H1 (cell line): ENCODE measurements at regions not wholly inside any gene's neighbourhood (a gene's known extent, or its start where the extent isn't known, plus 50 kb on each side); places are given as distances from the start of the nearest gene placed in this dataset.

Source experiments
- CHD1 ChIP-seq: IDR thresholded peaks from 2 replicates; pipeline ENCODE4 v1.6.1; 2012; ENCODE audit warnings: low read depth, low read length, improper control_type of control experiment
- CHD2 ChIP-seq: IDR thresholded peaks from 2 replicates; pipeline ENCODE4 v1.6.1; 2012; ENCODE audit warnings: low read length, improper control_type of control experiment
- EZH2 ChIP-seq: fragments of 200-600 bp; sonication (generic); IDR thresholded peaks from 2 replicates; pipeline ENCODE4 v1.7.1; 2012; ENCODE audit warnings: low read depth, mild to moderate bottlenecking, moderate library complexity, low read length, inconsistent platforms; ENCODE audit not compliant: severe bottlenecking
- GABPA ChIP-seq: IDR thresholded peaks from 2 replicates; pipeline ENCODE4 v1.6.1; 2011; ENCODE audit warnings: mild to moderate bottlenecking, low read length, moderate library complexity, borderline replicate concordance; ENCODE audit not compliant: insufficient read depth
- KDM4A ChIP-seq: IDR thresholded peaks from one replicate; pipeline ENCODE4 v1.7.1; 2012; ENCODE audit warnings: low read depth, mild to moderate bottlenecking, moderate library complexity, low read length, inconsistent platforms; ENCODE audit not compliant: severe bottlenecking
- MAFK ChIP-seq: IDR thresholded peaks from 2 replicates; pipeline ENCODE4 v1.6.1; 2012; ENCODE audit warnings: low read depth, mild to moderate bottlenecking, improper control_type of control experiment, low read length
- POLR2A ChIP-seq, 2 experiments: IDR thresholded peaks; 1 replicate in 1 of 2; 2 replicates in 1 of 2; pipeline ENCODE4 v1.6.1; 2011; ENCODE audit warnings: low read depth in 2 of 2, low read length in 2 of 2, mild to moderate bottlenecking in 2 of 2; ENCODE audit errors: control extremely low read depth in 1 of 2
- POLR2AphosphoS5 ChIP-seq: IDR thresholded peaks from 2 replicates; pipeline ENCODE4 v1.6.1; 2011; ENCODE audit warnings: low read depth, low read length
- RAD21 ChIP-seq, 2 experiments: IDR thresholded peaks in 1 of 2; conservative IDR thresholded peaks in 1 of 2; 2 replicates each; pipeline ENCODE4 v1.6.1; 2011; ENCODE audit warnings: low read depth in 2 of 2, low read length in 2 of 2, improper control_type of control experiment in 1 of 2, inconsistent platforms in 1 of 2, mild to moderate bottlenecking in 1 of 2, moderate library complexity in 1 of 2
- RNF2 ChIP-seq: fragments of 200-900, 300-1000 bp; sonication (generic); IDR thresholded peaks from 2 replicates; pipeline ENCODE4 v1.7.1; 2016; ENCODE audit warnings: borderline replicate concordance, low read depth, mild to moderate bottlenecking, antibody characterized with exemption, low read length; ENCODE audit not compliant: poor library complexity, severe bottlenecking; ENCODE audit errors: missing control alignments
- SRF ChIP-seq: IDR thresholded peaks from 2 replicates; pipeline ENCODE4 v1.6.1; 2011; ENCODE audit warnings: mild to moderate bottlenecking, low read depth, low read length, moderate library complexity
- TBP ChIP-seq: IDR thresholded peaks from 2 replicates; pipeline ENCODE4 v1.6.1; 2011; ENCODE audit warnings: low read depth, low read length, improper control_type of control experiment
- TF ChIP-seq, protein P1 (sequence below), 3 experiments: IDR thresholded peaks; 1 replicate in 2 of 3; 2 replicates in 1 of 3; pipeline versions ENCODE4 v1.5.1 to v1.6.1; 2011; ENCODE audit warnings: low read length in 3 of 3, mild to moderate bottlenecking in 3 of 3, inconsistent platforms in 2 of 3, low read depth in 1 of 3, moderate library complexity in 1 of 3; ENCODE audit not compliant: insufficient read depth in 1 of 3; ENCODE audit errors: control extremely low read depth in 1 of 3

DNA sequence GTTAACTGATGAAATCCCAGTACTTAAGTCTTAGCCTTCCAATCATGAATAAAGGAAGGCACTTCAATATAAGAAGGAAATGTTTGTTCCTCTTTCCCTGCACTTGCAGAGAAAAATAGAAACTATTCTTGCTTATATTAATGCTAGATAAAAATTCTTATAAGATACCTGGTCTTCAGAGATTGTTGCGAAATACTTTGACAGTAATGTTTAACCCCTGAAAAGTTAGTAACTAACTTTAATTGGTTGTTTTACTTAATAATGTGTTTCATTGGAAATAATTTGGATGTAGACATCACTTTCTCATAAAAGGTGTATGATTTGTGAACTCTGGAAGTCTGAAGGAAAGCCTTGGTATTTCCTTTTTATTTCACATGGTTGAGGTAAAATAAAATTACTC, 294.2 kb upstream of the SYNCRIP start:
- TF ChIP-seq GABPA = no peak
- TF ChIP-seq KDM4A = no peak
- TF ChIP-seq, protein P1, sequence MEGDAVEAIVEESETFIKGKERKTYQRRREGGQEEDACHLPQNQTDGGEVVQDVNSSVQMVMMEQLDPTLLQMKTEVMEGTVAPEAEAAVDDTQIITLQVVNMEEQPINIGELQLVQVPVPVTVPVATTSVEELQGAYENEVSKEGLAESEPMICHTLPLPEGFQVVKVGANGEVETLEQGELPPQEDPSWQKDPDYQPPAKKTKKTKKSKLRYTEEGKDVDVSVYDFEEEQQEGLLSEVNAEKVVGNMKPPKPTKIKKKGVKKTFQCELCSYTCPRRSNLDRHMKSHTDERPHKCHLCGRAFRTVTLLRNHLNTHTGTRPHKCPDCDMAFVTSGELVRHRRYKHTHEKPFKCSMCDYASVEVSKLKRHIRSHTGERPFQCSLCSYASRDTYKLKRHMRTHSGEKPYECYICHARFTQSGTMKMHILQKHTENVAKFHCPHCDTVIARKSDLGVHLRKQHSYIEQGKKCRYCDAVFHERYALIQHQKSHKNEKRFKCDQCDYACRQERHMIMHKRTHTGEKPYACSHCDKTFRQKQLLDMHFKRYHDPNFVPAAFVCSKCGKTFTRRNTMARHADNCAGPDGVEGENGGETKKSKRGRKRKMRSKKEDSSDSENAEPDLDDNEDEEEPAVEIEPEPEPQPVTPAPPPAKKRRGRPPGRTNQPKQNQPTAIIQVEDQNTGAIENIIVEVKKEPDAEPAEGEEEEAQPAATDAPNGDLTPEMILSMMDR (IDR thresholded peaks at IDR 0.05; ENCODE audit: control extremely low read depth in 1 of 3, insufficient read depth in 1 of 3, low read depth in 1 of 3, low read length in 3 of 3) = no peak
- TF ChIP-seq SRF = no peak
- TF ChIP-seq TBP = no peak
- TF ChIP-seq EZH2 = no peak
- no peak for TF ChIP-seq POLR2A (IDR thresholded peaks at IDR 0.05; ENCODE audit: control extremely low read depth in 1 of 2, low read depth in 2 of 2, low read length in 2 of 2)
- TF ChIP-seq CHD2 = no peak
- TF ChIP-seq POLR2AphosphoS5 = no peak
- TF ChIP-seq CHD1 = no peak
- TF ChIP-seq RAD21 (IDR thresholded peaks at IDR 0.05 in 1 of 2, conservative IDR thresholded peaks at IDR 0.05 in 1 of 2; ENCODE audit: low read depth in 2 of 2, low read length in 2 of 2) = no peak
- TF ChIP-seq RNF2 = no peak
- no peak for TF ChIP-seq MAFK
